ENCODE measurements at regions not wholly inside any gene's neighbourhood (a gene's known extent, or its start where the extent isn't known, plus 50 kb on each side); places are given as distances from the start of the nearest gene placed in this dataset.

DNA sequence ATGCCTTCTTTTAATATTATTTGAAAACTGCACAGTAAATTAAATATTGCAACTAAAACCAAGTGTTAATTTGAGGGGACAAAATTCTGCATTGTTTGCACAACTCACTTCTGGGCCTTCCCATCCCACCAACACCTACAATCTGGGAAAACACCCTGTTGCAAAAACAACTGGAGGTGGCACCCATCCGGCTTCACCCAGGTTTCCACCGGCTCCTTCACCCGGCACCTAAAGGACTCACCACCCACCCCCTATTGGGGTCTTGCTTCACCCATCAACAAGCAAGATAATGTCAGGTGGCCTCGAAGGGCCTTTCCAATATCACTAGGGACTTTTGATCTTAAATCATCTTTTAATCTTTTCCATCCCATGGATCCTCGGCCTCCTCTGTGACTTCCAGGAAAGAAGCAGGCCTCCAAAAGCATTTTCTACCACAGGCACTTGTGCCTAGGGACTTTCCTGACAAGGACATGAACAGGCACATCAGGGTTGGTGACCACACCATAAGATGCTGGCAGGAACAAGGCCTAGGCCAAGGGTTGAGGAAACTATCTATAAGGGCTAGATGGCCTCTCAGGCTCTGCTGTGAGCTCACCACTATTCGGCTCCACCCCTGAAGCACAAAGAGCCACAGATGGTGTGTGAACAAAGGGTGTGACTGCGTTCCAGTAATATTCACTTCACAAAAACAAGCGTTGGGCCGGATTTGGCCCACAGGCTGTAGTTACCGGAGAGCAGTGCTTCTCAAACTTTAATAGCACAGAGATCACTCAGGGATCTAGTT is 205.1 kb downstream of the AUH start:
- TF ChIP-seq, protein P1, sequence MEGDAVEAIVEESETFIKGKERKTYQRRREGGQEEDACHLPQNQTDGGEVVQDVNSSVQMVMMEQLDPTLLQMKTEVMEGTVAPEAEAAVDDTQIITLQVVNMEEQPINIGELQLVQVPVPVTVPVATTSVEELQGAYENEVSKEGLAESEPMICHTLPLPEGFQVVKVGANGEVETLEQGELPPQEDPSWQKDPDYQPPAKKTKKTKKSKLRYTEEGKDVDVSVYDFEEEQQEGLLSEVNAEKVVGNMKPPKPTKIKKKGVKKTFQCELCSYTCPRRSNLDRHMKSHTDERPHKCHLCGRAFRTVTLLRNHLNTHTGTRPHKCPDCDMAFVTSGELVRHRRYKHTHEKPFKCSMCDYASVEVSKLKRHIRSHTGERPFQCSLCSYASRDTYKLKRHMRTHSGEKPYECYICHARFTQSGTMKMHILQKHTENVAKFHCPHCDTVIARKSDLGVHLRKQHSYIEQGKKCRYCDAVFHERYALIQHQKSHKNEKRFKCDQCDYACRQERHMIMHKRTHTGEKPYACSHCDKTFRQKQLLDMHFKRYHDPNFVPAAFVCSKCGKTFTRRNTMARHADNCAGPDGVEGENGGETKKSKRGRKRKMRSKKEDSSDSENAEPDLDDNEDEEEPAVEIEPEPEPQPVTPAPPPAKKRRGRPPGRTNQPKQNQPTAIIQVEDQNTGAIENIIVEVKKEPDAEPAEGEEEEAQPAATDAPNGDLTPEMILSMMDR (conservative IDR thresholded peaks at IDR 0.05) = no peak
- TF ChIP-seq ZFX (IDR thresholded peaks at IDR 0.05) = no peak
